ENCODE measurements at regions not wholly inside any gene's neighbourhood (a gene's known extent, or its start where the extent isn't known, plus 50 kb on each side); places are given as distances from the start of the nearest gene placed in this dataset.

GRCh38 chr5:30112867-30113266 lies 1080.6 kb upstream of the CDH6 start:
- no peak for TF ChIP-seq CTCF (IDR thresholded peaks at IDR 0.05)

GRCh38 chr5:30108051-30108450 lies 1085.4 kb upstream of the CDH6 start:
- no peak for TF ChIP-seq CTCF (IDR thresholded peaks at IDR 0.05)

- TF ChIP-seq CTCF (IDR thresholded peaks at IDR 0.05), result no peak
Observed at GRCh38 chr5:30106596-30106995, 1086.9 kb upstream of the CDH6 start.

GRCh38 chr5:30104872-30105596 lies 1088.5 kb upstream of the CDH6 start:
- TF ChIP-seq CTCF (IDR thresholded peaks at IDR 0.05), result no peak

GRCh38 chr5:30103452-30104202 lies 1089.9 kb upstream of the CDH6 start:
- TF ChIP-seq CTCF (IDR thresholded peaks at IDR 0.05), result no peak

- no peak for TF ChIP-seq CTCF (IDR thresholded peaks at IDR 0.05)
Observed at GRCh38 chr5:30103052-30103451, 1090.4 kb upstream of the CDH6 start.

- TF ChIP-seq CTCF (IDR thresholded peaks at IDR 0.05), result no peak
Observed at GRCh38 chr5:30102185-30102584, 1091.3 kb upstream of the CDH6 start.
